T follicular helper cell (primary cell): ENCODE measurements at regions not wholly inside any gene's neighbourhood (a gene's known extent, or its start where the extent isn't known, plus 50 kb on each side); places are given as distances from the start of the nearest gene placed in this dataset.
"Not testable (repeated sequence)": the region's sequence is repeated elsewhere in the genome, so short reads cannot be mapped to it uniquely, and the experiment has no call there.

Experiments used
- DNase-seq: peaks from one replicate; pipeline ENCODE4 v3.0.0-alpha.2; 2020; ENCODE audit warnings: low read depth

DNA sequence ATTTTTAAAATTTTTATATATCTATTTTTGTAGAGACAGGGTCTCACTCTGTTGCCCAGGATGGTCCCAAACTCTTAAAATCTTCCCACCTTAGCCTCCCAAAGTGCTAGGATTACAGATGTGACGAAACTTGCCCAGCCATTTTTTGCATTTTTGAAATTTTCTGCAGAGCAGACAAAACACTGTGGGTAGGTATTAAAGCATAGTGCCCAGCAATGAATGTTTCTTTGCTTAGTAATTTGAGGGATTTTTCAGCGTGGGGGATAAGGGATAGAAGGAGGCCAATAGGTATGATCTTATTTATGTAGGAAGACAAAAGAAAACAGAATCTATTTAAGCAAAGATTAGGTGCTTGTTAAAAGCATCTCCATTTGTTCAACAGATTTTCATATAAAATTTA is 446.8 kb upstream of the DPH6 start:
- no peak for DNase-seq

DNA sequence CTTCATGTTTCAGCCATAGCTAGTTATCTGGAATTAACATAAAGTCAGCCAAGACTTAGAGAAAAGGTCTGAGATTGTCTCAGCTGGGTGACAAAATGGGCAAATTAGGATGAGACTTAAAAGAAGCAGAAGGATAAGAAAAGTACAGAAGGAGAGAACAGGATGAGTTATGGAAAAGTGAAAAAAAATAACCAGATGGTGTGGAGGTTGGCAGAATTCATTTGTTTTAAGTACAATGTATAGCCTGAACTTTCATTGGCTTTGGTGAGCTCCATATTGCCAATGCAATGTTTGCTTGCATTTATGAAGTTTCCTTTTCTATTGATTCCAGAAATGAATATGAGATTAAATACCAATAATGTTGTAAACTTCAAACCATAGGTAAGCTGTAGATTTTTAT is 447.2 kb upstream of the DPH6 start:
- DNase-seq: no peak

DNA sequence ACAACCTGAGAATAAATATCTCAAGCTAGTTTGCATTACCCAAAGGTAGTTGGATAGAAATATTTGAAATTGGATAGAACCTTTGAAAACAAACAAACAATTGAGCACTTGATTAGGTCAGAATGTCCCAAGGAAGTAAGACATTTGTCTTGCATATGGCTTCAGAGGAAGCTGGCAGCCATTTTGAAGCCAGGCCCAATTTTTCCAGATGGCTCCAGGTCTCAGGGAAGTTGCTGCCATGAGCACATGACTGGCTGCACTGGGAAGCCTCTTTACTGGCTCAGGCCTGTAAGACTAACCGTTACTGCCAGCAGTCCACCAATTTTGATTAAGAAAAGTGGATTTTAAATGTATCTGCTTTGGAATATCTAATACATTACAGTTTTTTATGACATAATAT is 448.9 kb upstream of the DPH6 start:
- DNase-seq: no peak

DNA sequence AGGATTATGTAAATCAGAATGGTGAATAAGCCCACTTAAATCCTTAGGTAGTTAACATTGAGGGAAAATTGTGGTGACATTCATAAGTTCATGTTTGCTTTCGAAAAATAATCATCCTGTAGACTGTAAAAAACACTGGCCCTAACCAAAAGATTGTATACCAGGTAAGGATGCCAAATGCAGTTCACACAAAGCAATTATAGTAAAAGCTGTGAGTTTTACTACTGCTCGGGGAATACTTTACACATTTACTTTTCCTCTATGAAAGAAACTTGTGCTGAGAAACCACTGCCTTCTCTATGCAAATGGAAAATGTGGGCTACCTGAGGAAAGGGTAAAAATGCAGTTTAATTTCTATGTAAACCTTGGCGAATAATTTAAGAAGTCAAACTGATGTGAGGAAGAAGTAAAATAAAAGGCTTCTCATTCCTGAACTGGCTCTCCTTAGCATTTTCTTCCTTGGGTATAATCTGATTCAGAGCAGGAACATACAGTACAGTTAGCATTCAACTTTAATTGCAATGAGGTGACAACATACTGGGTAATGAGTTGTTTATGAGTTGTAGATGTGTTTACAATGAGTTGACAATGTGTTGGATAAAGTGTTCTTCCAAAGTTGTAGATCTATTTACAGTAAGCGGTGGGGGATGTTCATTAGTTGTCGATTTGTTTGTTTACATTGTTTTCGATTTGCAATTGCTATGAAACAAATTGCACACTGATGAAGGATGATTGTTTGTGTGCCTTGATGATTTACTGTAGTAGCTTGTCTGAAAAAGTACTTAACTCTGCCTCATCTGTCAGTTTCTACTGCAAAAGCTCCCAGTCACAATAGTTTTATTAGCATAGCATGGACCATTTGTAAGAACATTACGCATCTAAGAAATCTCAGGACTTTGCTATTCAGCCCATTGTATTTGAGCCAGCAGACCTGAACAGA is 453.0 kb upstream of the DPH6 start:
- DNase-seq: no peak

DNA sequence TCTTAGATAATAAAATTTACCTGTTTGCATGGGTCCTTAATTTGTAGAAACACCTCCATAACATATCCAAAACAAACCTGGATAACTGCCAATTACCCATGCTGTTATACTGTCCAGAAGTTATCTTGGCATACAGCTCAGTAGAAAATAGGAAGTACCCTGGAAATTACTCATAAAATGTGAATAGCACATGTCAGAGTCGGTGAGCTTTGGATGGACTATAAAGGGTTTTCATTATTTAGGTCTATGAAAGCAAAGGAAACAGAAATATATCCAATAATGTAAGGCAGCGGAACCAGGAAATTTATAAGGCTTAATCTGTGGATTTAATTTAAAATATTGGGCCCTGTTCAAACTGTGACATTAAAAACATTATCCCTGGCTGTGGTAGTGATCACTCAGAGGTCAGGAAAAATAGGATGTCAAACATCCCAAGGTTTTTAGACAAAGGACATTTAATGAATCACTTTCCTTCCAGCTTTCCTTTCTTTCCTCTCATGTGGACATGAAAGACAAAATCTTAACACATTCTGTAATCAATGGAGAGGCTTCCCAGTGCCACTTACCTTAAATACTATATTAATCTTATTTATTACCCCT is 459.0 kb upstream of the DPH6 start:
- no peak for DNase-seq

DNA sequence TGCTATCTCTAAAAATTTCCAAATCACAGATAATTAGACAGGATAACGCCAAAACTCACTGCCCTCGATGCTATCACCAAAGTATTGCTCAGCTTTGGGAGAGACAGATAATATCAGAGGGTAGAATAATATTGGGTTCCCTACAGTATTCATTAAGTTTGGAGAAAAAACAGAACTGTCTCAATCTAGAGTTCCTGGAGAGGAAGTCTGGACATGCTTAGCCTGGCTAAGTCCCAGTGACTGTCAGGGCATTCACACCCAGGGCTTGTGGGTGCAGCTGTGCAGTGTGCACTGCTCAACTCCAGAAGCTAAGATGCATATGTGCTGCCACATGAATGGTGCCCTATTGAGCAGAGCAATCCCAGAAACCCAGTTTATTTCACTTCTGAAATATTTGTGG is 459.6 kb upstream of the DPH6 start:
- DNase-seq: no peak

DNA sequence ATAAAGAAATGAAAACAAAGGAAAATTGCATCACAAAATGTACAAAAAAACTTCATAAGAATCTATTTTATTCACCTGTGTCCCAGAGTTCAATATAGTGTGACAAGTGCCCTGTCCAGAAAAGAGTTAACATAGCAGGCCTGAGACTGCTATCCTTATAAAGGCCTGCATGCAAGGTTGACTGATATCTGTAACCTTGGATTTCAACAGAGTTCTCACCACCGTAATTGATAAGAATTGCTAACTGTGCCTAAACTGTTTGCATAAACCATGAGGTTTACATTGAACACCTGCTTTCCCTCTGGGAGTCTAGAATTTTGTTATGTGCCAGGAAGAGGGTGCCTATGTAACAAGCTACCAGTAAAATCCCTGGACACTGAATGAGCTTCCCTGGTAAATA is 461.7 kb upstream of the DPH6 start:
- DNase-seq: no peak

DNA sequence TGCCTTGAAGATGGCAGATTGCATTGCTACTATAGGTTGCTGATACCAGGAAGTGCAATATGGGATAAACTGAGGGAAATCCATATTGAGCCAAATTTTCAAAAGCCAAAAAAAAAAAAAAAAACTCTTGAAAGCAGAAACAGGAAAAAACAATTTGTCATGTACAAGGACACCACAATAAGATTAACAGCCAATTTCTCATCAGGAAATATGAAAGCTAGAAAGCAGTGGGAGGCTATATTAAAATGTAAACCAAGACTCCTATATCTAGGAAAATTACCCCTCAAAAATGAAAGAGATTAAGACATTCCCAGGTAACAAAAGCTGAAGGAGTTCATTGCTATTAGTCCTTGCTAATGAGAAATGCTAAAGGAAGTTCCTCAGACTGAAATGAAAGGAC is 462.8 kb upstream of the DPH6 start:
- no peak for DNase-seq

DNA sequence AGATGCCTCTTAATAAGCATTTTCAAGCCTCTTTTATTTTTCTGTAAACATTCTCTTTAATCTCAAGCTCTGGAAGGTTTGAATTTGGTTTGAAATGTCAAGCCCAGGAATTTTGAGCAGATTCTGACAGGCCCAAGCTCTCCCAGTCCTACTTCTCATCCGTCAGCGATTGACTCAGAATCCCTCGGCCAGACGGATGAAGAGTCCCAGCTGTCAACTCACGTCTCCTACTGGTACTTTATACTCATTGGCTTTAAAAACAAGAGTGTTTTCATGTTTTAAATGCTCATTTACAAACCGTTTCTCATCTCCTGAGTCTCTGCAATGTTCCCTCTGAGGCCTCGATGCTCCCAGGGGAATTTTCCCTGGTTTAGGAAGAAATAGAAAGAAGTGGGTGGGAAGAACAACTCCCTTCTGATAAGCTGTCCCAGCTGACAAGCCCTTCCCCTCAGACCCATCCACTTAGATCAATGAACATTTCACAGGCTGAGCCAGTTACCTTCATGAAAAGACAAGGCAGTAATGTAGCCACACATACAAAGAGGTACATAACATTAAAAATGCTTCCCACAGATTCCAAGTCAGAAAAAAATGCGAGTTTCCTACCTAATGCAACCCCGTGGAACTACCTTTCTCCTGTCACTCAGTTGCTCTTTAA is 478.2 kb upstream of the DPH6 start:
- DNase-seq: no peak

DNA sequence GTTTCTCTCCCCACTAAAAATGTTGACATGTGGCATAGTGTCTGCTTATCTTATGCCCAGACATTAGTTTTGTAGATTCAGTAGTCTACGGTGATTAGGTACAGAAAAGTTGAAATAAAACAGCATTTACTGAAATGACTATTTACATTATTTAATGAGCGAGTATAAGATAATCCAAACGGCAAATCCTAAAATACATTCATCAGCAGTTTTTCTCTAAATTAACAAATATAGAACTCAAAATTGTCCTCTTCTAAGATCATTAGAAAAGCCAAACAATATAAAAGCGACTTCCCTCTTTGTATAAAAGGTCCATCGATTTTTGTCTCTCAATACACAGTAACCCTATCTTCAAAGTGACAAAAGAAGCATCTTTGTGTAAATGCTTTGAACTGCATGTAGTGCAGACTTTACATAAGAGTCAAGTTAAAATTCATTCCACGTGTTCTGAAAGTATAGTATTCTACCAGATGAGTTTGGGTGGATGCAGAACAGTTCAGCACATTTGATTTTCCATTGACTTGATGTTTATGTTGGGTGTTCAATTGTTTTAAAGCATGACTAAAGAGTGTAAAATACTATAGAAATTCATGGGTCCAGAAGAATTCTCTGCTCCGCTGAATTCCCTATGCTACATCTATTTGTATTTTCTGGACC is 480.8 kb upstream of the DPH6 start:
- DNase-seq: no peak

DNA sequence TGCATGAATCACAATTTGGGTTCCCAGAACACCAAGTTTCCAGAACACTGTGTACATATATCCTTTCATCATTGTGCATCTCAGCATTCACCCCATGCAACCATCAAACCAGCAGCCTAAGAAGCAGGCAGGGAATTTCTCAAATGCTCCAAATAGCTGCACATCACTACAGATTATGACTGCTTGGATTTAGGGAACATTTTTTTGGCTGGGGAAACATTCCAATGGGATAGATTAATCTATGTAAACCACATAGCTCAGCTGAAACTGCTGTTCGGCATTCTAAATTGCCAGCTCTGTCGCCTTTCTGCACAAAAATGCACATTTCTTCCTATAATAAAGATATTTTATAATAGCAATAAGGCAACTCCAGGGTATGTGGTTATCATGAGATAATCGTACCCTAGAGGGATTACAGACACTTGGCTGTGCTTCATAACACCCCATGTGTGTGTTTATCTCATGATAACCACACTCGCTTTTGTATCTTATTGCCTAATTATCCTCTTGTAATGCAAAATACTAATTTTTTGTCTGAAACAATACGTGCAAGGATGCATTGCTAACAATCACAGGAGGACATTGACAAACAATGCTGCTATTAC is 483.7 kb upstream of the DPH6 start:
- no peak for DNase-seq

DNA sequence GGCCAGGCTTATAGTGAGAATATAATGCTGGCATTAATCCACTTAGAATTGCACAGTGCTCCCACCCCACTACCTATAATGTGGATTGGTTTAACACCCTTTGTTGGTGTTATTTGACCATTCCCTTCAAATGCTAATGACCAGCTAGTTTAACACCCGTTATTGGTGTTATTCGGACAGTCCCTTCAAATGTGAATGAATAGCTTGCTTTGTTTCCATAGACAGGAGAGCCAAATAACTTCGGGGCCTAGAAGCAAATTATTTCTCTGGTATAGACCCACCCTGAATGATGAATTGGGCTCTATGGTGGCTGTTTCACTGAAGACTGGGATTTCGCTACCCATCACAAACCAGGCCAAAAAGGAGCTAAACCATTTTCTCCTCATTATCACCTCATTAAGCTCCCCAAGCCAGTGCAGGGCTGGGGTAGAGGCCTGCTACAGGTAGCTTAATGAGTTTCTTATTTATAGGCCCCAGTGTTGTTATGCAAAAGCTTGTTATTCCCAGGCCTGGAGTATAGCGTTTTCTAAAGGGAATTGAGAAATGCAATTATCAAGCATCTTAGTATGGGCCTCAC is 494.1 kb upstream of the DPH6 start:
- DNase-seq: no peak

DNA sequence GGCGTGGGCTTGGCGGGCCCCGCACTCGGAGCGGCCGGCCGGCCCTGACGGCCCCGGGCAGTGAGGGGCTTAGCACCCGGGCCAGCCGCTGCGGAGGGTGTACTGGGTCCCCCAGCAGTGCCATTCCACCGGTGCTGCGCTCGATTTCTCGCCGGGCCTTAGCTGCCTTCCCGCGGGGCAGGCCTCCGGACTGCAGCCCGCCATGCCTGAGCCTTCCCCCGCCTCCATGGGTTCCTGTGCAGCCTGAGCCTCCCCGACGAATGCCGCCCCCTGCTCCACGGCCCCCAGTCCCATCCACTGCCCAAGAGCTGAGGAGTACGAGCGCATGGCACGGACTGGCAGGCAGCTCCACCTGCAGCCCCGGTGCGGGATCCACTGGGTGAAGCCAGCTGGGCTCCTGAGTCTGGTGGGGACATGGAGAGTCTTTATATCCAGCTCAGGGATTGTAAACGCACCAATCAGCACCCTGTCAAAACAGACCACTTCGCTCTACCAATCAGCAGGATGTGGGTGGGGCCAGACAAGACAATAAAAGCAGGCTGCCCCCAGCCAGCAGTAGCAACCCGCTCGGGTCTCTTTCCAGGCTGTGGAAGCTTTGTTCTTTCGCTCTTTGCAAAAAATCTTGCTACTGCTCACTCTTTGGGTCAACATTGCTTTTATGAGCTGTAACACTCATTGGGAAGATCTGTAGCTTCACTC is 501.2 kb upstream of the DPH6 start:
- DNase-seq: not testable (repeated sequence)

DNA sequence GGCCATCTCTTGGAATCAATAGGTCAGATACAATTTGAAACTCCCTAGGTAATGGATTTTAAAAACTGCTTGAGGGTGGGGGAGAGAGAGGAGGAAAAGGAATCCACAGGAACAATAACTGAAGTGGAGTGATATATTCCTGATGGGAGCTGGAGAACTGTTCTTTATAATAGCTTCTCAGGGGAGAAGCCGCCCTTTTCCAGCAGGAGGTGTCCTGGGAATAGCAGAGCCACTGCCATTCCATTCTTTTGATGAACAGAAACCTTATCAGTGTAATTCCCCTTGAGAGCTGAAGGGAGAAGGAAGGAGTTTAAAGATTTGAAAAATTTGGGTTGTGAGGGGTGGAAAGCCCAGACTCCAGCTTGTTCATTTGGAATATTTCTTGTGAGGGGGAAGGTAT is 504.9 kb upstream of the DPH6 start:
- no peak for DNase-seq

DNA sequence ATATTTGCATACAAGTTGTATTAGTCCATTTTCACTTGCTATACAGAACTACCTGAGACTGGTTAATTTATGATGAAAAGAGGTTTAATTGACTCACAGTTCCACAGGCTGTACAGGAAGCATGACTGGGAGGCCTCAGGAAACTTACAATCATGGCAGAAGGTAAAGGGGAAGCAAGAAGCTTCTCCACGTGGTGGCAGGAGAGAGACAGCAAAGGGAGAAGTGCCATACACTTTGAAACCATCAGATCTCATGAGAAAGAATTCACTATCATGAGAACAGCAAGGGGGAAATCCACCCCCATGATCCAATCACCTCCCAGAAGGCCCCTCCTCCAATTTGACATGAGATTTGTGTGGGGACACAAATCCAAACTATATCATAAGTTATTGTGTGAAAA is 506.7 kb upstream of the DPH6 start:
- not testable (repeated sequence) for DNase-seq

DNA sequence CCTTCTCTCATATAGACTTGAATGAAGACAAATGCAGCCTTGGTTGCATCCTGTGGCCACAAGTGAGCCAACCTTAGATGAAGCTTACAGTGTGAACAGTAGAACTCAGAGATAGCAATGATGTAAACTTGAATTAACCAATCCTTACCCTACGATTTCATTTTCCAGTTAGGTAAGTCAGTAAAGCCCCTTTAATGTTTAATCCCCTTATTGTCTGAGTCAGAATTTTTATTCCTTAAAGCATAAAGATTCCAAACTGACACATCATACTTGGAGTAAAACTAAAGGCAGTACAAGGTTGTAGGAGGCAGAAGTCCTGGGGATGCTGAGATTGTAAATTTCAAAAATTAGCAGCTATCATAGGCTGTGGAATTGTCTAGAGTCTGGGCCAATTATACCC is 507.8 kb upstream of the DPH6 start:
- DNase-seq: no peak

DNA sequence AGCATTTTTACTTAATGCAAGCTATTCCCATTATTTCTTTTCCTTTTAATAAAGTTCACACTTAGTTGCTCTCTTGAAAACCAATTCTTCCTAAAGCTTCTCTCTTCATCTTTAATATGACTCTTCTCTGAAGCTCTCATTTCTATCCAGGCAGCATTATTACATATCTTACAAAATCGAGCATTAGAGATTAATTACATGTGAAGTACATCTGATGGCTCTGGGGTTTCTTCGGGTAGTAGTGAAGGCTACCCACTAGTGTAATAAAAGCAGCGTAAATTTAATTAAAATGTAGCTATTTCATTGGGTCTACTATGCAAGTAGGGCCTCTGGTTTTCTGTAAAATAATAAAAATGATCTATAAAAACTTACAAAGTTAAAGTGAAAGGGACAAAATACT is 513.6 kb upstream of the DPH6 start:
- no peak for DNase-seq

DNA sequence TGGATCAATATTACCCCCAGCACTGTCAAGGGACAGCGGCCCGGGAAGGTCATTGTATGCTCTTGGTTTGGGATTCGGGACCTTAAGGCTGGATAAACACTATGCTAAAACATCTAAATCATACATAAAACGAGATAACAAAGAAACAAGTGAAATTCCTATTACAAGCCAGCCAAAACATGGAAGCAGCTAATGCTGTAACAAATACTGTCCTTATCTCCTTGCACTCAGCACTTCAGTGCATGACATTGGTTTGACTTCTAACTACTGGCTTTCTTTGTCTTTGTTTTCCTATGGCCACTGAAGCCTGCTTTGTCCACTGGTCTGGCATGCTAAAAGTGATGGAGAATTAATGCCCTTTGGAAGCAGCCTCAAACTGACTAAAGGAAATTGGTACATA is 516.4 kb upstream of the DPH6 start:
- no peak for DNase-seq

DNA sequence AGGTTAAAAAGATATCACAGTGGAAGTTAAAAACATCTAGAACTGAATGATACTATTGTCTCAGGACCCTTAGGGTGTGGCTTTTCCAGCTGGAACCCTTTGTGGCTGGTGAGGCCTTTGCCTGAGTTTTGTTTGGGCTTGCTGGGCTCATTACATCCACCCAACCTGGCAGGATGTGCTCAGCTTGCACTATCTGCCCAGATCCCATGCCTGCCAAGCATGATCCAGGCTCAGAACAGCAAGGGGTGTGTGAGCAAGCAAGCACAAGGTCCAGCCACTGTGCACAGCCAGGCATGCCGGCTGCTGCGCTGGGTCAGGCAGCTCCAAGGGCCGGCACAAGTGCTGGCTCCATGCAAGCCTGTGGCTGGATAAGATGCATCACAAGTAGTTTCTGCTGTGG is 512.7 kb upstream of the CDIN1 start:
- DNase-seq: no peak

DNA sequence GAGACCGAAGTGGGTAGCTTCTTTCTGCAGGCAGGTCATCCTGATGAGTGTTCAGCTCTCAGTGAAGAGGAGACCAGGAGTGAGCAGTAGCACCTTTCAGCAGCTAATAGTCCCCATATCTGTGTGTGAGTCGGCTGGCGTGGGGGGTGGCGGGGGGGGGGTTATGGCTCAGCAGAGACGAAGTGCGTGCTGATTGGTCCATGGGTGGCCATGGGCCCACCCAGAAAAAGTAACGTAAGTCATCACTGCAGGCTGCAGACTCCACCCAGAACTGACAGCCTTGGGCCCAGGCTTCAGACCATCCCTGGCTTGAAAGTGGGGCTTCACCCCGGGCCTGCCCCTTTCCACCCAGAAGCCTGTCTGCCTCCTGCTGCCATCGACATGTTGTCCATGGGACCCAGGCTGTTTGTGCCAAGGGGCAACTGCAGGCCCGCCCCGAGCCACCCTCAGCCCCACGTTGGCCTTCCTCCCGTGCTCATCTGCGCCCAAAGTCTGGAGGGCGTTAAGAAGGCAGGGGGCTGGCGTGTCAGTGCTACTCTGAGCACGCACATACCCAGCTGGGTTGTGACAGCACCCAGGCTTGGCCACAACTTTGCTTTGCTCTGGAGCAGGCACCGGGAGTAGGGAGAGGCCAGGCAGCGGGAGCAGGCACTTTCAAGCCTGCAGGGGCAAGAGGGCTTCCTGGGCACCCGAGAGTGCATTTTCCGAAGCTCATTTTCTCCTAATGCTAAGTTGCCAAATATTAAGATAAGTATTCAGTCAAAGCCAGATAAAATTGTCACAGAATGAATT is 511.7 kb upstream of the CDIN1 start:
- no peak for DNase-seq
